Panc1 (cell line): ENCODE measurements at regions not wholly inside any gene's neighbourhood (a gene's known extent, or its start where the extent isn't known, plus 50 kb on each side); places are given as distances from the start of the nearest gene placed in this dataset.

Source experiments
- POLR2AphosphoS5 ChIP-seq: IDR thresholded peaks from 2 replicates; pipeline ENCODE4 v1.6.1; 2012; ENCODE audit warnings: mild to moderate bottlenecking, low read depth, low read length, moderate library complexity
- TF ChIP-seq, protein P1 (sequence below): fragments of 450-650 bp; IDR thresholded peaks from 2 replicates; pipeline ENCODE4 v1.5.1; 2017; ENCODE audit warnings: mild to moderate bottlenecking

DNA sequence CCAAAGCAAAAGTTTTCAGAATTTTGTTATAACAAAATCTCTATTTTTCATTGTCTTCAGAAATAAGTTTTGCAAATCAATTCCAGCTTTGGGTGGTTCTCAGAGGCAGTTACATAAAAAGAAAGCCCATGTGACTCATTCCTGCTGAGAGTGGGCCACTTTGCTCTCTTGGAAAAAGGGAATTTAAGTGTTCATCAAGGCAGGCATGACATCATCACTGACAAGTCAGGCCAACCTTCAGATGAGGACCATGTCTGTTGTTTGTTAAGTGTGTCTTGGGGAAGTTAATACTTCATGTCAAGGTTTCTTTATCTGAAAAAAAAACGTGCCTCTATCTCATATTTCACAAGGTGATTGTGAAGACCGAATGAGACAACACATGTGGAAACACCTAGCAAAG, 519.8 kb upstream of the TMPO start:
- TF ChIP-seq, protein P1, sequence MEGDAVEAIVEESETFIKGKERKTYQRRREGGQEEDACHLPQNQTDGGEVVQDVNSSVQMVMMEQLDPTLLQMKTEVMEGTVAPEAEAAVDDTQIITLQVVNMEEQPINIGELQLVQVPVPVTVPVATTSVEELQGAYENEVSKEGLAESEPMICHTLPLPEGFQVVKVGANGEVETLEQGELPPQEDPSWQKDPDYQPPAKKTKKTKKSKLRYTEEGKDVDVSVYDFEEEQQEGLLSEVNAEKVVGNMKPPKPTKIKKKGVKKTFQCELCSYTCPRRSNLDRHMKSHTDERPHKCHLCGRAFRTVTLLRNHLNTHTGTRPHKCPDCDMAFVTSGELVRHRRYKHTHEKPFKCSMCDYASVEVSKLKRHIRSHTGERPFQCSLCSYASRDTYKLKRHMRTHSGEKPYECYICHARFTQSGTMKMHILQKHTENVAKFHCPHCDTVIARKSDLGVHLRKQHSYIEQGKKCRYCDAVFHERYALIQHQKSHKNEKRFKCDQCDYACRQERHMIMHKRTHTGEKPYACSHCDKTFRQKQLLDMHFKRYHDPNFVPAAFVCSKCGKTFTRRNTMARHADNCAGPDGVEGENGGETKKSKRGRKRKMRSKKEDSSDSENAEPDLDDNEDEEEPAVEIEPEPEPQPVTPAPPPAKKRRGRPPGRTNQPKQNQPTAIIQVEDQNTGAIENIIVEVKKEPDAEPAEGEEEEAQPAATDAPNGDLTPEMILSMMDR = no peak
- no peak for TF ChIP-seq POLR2AphosphoS5
